GM23248 (cell line): ENCODE measurements at regions not wholly inside any gene's neighbourhood (a gene's known extent, or its start where the extent isn't known, plus 50 kb on each side); places are given as distances from the start of the nearest gene placed in this dataset.

Experiments
- DNase-seq: peaks from one replicate; pipeline ENCODE4 v3.0.0-alpha.2; 2015
- H2AFZ ChIP-seq: fragments of 200-600 bp; sonication (generic); 2 replicates; pipeline ENCODE4 v1.6.1; 2016; ENCODE audit warnings: antibody characterized with exemption
- H3F3A ChIP-seq: fragments of 200-600 bp; sonication (generic); 2 replicates; pipeline ENCODE4 v1.6.1; 2016; ENCODE audit warnings: mild to moderate bottlenecking, antibody characterized with exemption, mixed run types; ENCODE audit not compliant: insufficient read depth
- H3K27ac ChIP-seq: fragments of 200-600 bp; sonication (generic); 2 replicates; pipeline ENCODE4 v1.5.1; 2016; ENCODE audit warnings: mild to moderate bottlenecking
- H3K27me3 ChIP-seq: fragments of 200-600 bp; sonication (generic); replicated peaks from 2 replicates; pipeline ENCODE4 v1.6.1; 2016; ENCODE audit warnings: mild to moderate bottlenecking; ENCODE audit not compliant: insufficient read depth
- H3K36me3 ChIP-seq: fragments of 200-600 bp; sonication (generic); 2 replicates; pipeline ENCODE4 v1.6.1; 2016; ENCODE audit warnings: low read depth, mild to moderate bottlenecking
- H3K4me1 ChIP-seq: fragments of 200-600 bp; sonication (generic); 2 replicates; pipeline ENCODE4 v1.6.1; 2016; ENCODE audit warnings: mild to moderate bottlenecking; ENCODE audit not compliant: insufficient read depth
- H3K4me2 ChIP-seq: fragments of 200-600 bp; sonication (generic); one replicate; pipeline ENCODE4 v1.6.1; 2016; ENCODE audit warnings: mild to moderate bottlenecking; ENCODE audit not compliant: unreplicated experiment
- H3K4me3 ChIP-seq: fragments of 200-600 bp; sonication (generic); 2 replicates; pipeline ENCODE4 v1.5.1; 2016; ENCODE audit warnings: mild to moderate bottlenecking
- H3K79me2 ChIP-seq: fragments of 200-600 bp; sonication (generic); 2 replicates; pipeline ENCODE4 v1.6.1; 2016; ENCODE audit warnings: mild to moderate bottlenecking; ENCODE audit not compliant: insufficient read depth
- H3K9ac ChIP-seq: fragments of 200-600 bp; sonication (generic); 2 replicates; pipeline ENCODE4 v1.6.1; 2016; ENCODE audit warnings: mild to moderate bottlenecking
- H3K9me2 ChIP-seq: fragments of 200-600 bp; sonication (generic); 2 replicates; pipeline ENCODE4 v1.6.1; 2016; ENCODE audit warnings: mixed run types, mild to moderate bottlenecking, moderate library complexity; ENCODE audit not compliant: insufficient read depth
- H3K9me3 ChIP-seq: fragments of 200-600 bp; sonication (generic); one replicate; pipeline ENCODE4 v1.6.1; 2017; ENCODE audit warnings: low read depth
- H4K20me1 ChIP-seq: fragments of 200-600 bp; sonication (generic); 2 replicates; pipeline ENCODE4 v1.6.0; 2016; ENCODE audit not compliant: insufficient read depth
- EZH2 ChIP-seq: fragments of 200-600 bp; sonication (generic); IDR thresholded peaks from 2 replicates; pipeline ENCODE4 v1.6.1; 2018; ENCODE audit warnings: antibody characterized with exemption, mild to moderate bottlenecking; ENCODE audit not compliant: insufficient read depth, poor library complexity, severe bottlenecking
- EZH2phosphoT487 ChIP-seq: fragments of 200-600 bp; sonication (generic); IDR thresholded peaks from 2 replicates; pipeline ENCODE4 v1.6.1; 2018; ENCODE audit warnings: antibody characterized with exemption, moderate library complexity, mild to moderate bottlenecking, low read depth; ENCODE audit not compliant: insufficient read depth
- WGBS, 2 experiments: methylation state at CpG; one replicate each; pipeline ENCODE4 v1.1.6; 2015 to 2017; ENCODE audit warnings: low lambda C conversion rate in 2 of 2, low coverage in 1 of 2; ENCODE audit errors: missing lambda C conversion rate in 2 of 2; 5-methylcytosine and 5-hydroxymethylcytosine counted together
- in situ Hi-C: fragments of 300-500 bp; cut with MboI; formaldehyde crosslinking; loops from 2 replicates; pipeline ENCODE4 v1.15.0; 2020

GRCh38 chr2:126542247-126542646 is 113.7 kb upstream of the GYPC start:
- Histone ChIP-seq H3K36me3 (no peaks in the 10 kb centered on the region), H3K4me1 (no peaks in the 10 kb centered on the region), H3K4me3 (no peak overlapping the region), H4K20me1 (no peaks in the 10 kb centered on the region), H2AFZ (no peak overlapping the region), H3K9ac (no peak overlapping the region), H3K27me3 (no peaks in the 10 kb centered on the region), H3K27ac (no peak overlapping the region), H3K4me2 (no peak overlapping the region), H3K9me3 (peaks cover 8% of the 10 kb centered on the region), H3K9me2 (no peaks in the 10 kb centered on the region), H3F3A (no peaks in the 10 kb centered on the region), H3K79me2 (no peaks in the 10 kb centered on the region)
- no peak for DNase-seq
- WGBS, 2 experiments: 47 to 61% methylated on average over 1 of the region's 1 CpG
- no peak for TF ChIP-seq EZH2phosphoT487
- no peak for TF ChIP-seq EZH2
- in situ Hi-C loops: no loop called here

DNA sequence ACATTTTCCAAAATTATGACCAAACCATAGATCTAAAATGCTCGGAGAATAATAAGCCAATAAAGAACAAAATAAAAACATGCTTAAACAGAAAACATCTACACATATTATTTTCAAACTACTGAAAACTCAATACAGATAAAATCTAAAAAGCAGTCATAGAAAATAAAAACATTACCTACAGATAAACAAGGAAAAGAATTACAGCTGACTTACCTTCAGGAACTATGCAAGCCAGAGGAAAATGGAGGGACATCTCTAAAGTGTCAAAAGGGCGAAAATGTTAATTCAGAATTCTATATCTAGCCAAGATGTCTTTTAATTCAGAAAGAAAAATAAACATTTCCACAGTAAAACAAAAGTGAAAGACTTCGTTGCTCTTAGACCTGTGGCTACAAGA is 112.9 kb upstream of the GYPC start:
- in situ Hi-C loops: no loop called here
- H3K27ac ChIP-seq: no peak overlapping the region
- peak; percentile 12 for DNase-seq

DNA sequence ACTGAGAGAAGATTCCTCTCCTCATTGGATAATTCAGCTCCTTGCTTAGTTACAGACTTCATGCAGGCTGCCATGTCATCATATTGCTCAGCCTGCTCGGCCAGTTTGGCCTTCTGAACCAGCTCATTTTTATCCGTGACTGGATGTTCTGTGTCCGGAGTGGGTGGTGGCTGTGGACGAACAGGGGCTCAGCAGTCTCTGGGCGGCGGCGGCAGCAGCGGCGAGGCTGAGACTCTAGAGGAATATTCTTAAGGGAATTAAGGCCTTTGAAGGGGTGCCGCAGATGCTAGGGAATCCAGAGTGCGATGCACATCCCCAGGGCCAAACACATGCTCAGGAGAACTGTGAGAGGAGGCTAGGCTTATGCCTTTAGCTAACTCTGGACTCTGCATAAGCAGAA is 97.9 kb upstream of the GYPC start:
- Histone ChIP-seq H3K9me3 (no peaks in the 10 kb centered on the region), H3K9ac (no peak overlapping the region), H2AFZ (no peak overlapping the region), H3K36me3 (no peaks in the 10 kb centered on the region), H3K4me1 (no peaks in the 10 kb centered on the region), H3F3A (no peaks in the 10 kb centered on the region), H4K20me1 (no peaks in the 10 kb centered on the region), H3K4me3 (no peak overlapping the region), H3K27ac (no peak overlapping the region), H3K79me2 (no peaks in the 10 kb centered on the region), H3K9me2 (no peaks in the 10 kb centered on the region), H3K4me2 (no peak overlapping the region), H3K27me3 (no peaks in the 10 kb centered on the region)
- 40 to 47% methylated on average over 11 of the region's 11 CpGs for WGBS, 2 experiments
- DNase-seq: no peak
- in situ Hi-C loops: no loop called here
- no peak for TF ChIP-seq EZH2
- TF ChIP-seq EZH2phosphoT487: no peak

More for the DNA sequence above, 112.9 kb upstream of the GYPC start:
- 31 to 32% methylated on average over 3 of the region's 3 CpGs for WGBS, 2 experiments
- no peak overlapping the region for H3K9ac ChIP-seq
- no peak overlapping the region for H3K4me2 ChIP-seq
- H3K27me3 ChIP-seq: no peaks in the 10 kb centered on the region
- TF ChIP-seq EZH2 (no peak), EZH2phosphoT487 (no peak)
- H3K9me3 ChIP-seq: peaks cover 8% of the 10 kb centered on the region
- no peaks in the 10 kb centered on the region for H4K20me1 ChIP-seq
- no peak overlapping the region for H2AFZ ChIP-seq
- H3F3A ChIP-seq: no peaks in the 10 kb centered on the region
- H3K4me3 ChIP-seq: no peak overlapping the region
- H3K79me2 ChIP-seq: no peaks in the 10 kb centered on the region
- no peaks in the 10 kb centered on the region for H3K36me3 ChIP-seq
- no peaks in the 10 kb centered on the region for H3K4me1 ChIP-seq
- no peaks in the 10 kb centered on the region for H3K9me2 ChIP-seq

DNA sequence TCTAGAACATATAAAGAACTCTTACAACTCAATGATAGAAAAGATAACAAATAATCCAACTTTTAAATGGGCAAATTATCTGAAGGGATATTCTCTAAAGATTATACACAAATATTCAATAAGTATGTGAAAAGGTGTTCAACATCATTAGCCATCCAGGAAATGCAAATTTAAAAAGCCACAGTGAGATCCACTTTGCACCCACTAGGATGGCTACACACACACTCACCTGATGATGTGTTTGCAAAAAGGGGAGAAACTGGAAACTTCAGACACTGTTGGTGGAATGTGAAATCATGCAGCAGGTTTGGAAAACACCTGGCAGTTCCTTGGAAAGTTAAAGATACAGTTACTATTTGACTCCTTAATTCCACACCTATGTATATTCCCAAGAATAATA is 87.2 kb upstream of the GYPC start:
- Histone ChIP-seq H3K36me3 (no peaks in the 10 kb centered on the region), H3K27ac (no peak overlapping the region), H3K4me3 (no peak overlapping the region), H3K4me2 (no peak overlapping the region), H3K79me2 (no peaks in the 10 kb centered on the region), H3K9ac (no peak overlapping the region), H3K27me3 (no peaks in the 10 kb centered on the region), H3F3A (no peaks in the 10 kb centered on the region), H3K9me3 (no peaks in the 10 kb centered on the region), H3K9me2 (no peaks in the 10 kb centered on the region), H3K4me1 (no peaks in the 10 kb centered on the region), H2AFZ (no peak overlapping the region), H4K20me1 (no peaks in the 10 kb centered on the region)
- no peak for DNase-seq
- in situ Hi-C loops: no loop called here
- TF ChIP-seq EZH2 (no peak), EZH2phosphoT487 (no peak)

- no peaks in the 10 kb centered on the region for H3K4me1 ChIP-seq
- in situ Hi-C loops: no loop called here
- H3K9ac ChIP-seq: no peak overlapping the region
- TF ChIP-seq EZH2 (no peak), EZH2phosphoT487 (no peak)
- no peak for DNase-seq
- H3K79me2 ChIP-seq: no peaks in the 10 kb centered on the region
- H3K27me3 ChIP-seq: no peaks in the 10 kb centered on the region
- H3K9me2 ChIP-seq: no peaks in the 10 kb centered on the region
- no peaks in the 10 kb centered on the region for H3K9me3 ChIP-seq
- WGBS, 2 experiments: 14 to 17% methylated on average over 3 of the region's 3 CpGs
- H2AFZ ChIP-seq: no peak overlapping the region
- no peak overlapping the region for H3K4me2 ChIP-seq
- H4K20me1 ChIP-seq: no peaks in the 10 kb centered on the region
- no peak overlapping the region for H3K4me3 ChIP-seq
- no peak overlapping the region for H3K27ac ChIP-seq
- no peaks in the 10 kb centered on the region for H3F3A ChIP-seq
- H3K36me3 ChIP-seq: no peaks in the 10 kb centered on the region
These were observed 84.6 kb upstream of the GYPC start for GRCh38 chr2:126571403-126571802.
